Ovary (tissue), 7 donors: ENCODE measurements at regions not wholly inside any gene's neighbourhood (a gene's known extent, or its start where the extent isn't known, plus 50 kb on each side); places are given as distances from the start of the nearest gene placed in this dataset.

Experiments
- DNase-seq, 5 donors: peaks; one replicate each; pipeline ENCODE4 v3.0.0-alpha.2; 2019 to 2020
- H3K27ac ChIP-seq, 2 donors: fragments of 200-600 bp; one replicate each; pipeline versions ENCODE4 v1.5.1 to v1.8.0; 2019 to 2022
- H3K27me3 ChIP-seq: fragments of 200-600 bp; one replicate; pipeline ENCODE4 v1.8.0; 2022
- H3K36me3 ChIP-seq: fragments of 200-600 bp; sonication (generic); one replicate; pipeline ENCODE4 v1.5.1; 2019
- H3K4me1 ChIP-seq: one replicate; pipeline ENCODE4 v1.8.1; 2013; ENCODE audit warnings: mild to moderate bottlenecking, moderate library complexity; ENCODE audit not compliant: insufficient read depth
- H3K4me3 ChIP-seq: fragments of 200-600 bp; sonication (generic); one replicate; pipeline ENCODE4 v1.5.1; 2017
- H3K9me3 ChIP-seq, 2 donors: fragments of 200-600 bp in 1 of 2; sonication (generic) in 1 of 2; one replicate each; pipeline versions ENCODE4 v1.5.1 to v1.8.1; 2013 to 2019; ENCODE audit warnings: mild to moderate bottlenecking in 1 of 2, moderate library complexity in 1 of 2
- CTCF ChIP-seq, 3 donors: fragments of 450-650 bp in 2 of 3; fragments of 200-600 bp in 1 of 3; IDR thresholded peaks; one replicate each; pipeline versions ENCODE4 v1.5.1 to v1.8.0; 2016 to 2022; ENCODE audit warnings: antibody characterized with exemption in 3 of 3, mild to moderate bottlenecking in 1 of 3
- EP300 ChIP-seq: sonication (generic); formaldehyde crosslinking; IDR thresholded peaks from one replicate; pipeline ENCODE4 v1.6.1; 2017; ENCODE audit warnings: antibody characterized with exemption
- POLR2A ChIP-seq: fragments of 450-650 bp; IDR thresholded peaks from one replicate; pipeline ENCODE4 v1.6.1; 2017; ENCODE audit warnings: antibody characterized with exemption, mild to moderate bottlenecking, moderate library complexity
- WGBS, 3 donors: extraction: QIAGEN DNeasy Blood & Tissue Kit in 1 of 3; methylation state at CpG; one replicate each; pipeline versions ENCODE4 v1.1.5 to v1.1.7; 2013 to 2017; 5-methylcytosine and 5-hydroxymethylcytosine counted together
- intact Hi-C, 4 donors: fragments of 100-400 bp; cut with DNase I; formaldehyde crosslinking; loops; one replicate each; pipeline versions ENCODE4 v1.11.0 to v1.15.1; 2022 to 2023
- donor health status: DM: no; HTN: no; CAD: no; lungs with moderate emphysema.
- donor health status: DM: no; HTN: no; CAD: no.
- donor health status: Bipolar disorder and iron deficiency.
- donor health status: DM: no; HTN: no; CAD: no.
- donor health status: DM: yes; HTN: yes; CAD: no.

GRCh38 chr20:48544402-48545339 is 283.1 kb downstream of the PREX1 start:
- no peaks in the 10 kb centered on the region for H3K27me3 ChIP-seq
- intact Hi-C loops: no loop called here
- DNase-seq: no peak
- no peak overlapping the region for H3K4me3 ChIP-seq
- no peaks in the 10 kb centered on the region for H3K9me3 ChIP-seq
- no peak overlapping the region for H3K27ac ChIP-seq
- no peaks in the 10 kb centered on the region for H3K4me1 ChIP-seq
- no peaks in the 10 kb centered on the region for H3K36me3 ChIP-seq
- TF ChIP-seq CTCF (IDR thresholded peaks at IDR 0.05) (no peak), EP300 (no peak), POLR2A (no peak)
- 23 to 40% (median 39%) methylated on average over 6 of the region's 6 CpGs for WGBS, 3 donors

DNA sequence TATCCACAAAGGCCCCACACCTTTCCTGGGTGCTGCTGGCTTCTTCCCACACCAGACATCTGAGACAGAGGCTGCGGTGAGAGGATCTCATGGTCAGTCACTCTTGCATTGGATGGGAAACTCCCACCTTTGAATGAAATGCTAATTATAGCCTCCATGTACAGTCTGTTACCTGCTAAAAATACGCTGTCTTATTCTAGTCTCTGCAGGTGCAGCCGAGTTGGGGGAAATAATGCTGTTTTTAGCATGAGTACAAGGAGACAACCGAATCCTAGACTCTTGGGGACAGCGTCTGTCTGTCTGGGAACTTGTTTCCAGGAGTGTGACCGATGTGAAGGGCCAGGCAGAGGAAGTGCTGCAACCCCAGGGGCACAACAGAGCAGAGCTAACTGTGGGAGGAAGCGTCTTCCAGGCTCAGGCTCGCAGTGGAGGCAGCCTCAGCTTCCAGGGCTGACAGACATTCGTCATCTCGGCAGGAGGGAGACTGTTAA is 286.2 kb downstream of the PREX1 start:
- no peak overlapping the region for H3K27ac ChIP-seq
- intact Hi-C loops: no loop called here
- no peaks in the 10 kb centered on the region for H3K9me3 ChIP-seq
- no peaks in the 10 kb centered on the region for H3K27me3 ChIP-seq
- no peak overlapping the region for H3K4me3 ChIP-seq
- 44 to 58% (median 53%) methylated on average over 10 of the region's 10 CpGs for WGBS, 3 donors
- no peaks in the 10 kb centered on the region for H3K36me3 ChIP-seq
- H3K4me1 ChIP-seq: no peaks in the 10 kb centered on the region
- DNase-seq: no peak
- TF ChIP-seq POLR2A (no peak), CTCF (IDR thresholded peaks at IDR 0.05) (no peak), EP300 (no peak)

DNA sequence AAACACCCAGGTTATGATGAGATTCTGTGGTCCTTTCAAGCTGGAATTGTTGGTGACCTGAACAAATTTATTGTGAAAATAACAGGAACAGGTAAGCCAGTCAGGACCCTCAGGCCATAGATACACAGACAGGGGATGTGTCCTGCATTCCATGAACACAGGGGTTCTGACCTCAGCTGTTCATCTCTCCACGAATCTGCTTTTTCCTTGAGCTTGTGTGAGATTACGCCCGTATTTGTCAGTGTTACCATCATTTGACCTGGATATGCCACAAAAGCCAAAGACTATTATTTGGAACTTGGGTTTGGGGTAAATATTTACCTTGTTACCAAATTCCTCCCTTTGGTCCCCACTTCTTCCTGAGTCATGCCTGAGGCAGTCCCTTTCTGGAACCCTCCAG is 288.9 kb downstream of the PREX1 start:
- intact Hi-C loops: no loop called here
- TF ChIP-seq CTCF (IDR thresholded peaks at IDR 0.05): no peak
- TF ChIP-seq EP300: no peak
- no peak for TF ChIP-seq POLR2A
- H3K9me3 ChIP-seq: no peaks in the 10 kb centered on the region
- H3K27me3 ChIP-seq: no peaks in the 10 kb centered on the region
- 59 to 62% (median 59%) methylated on average over 3 of the region's 3 CpGs for WGBS, 3 donors
- H3K4me3 ChIP-seq: no peak overlapping the region
- no peaks in the 10 kb centered on the region for H3K36me3 ChIP-seq
- no peak overlapping the region for H3K27ac ChIP-seq
- H3K4me1 ChIP-seq: no peaks in the 10 kb centered on the region
- no peak for DNase-seq

DNA sequence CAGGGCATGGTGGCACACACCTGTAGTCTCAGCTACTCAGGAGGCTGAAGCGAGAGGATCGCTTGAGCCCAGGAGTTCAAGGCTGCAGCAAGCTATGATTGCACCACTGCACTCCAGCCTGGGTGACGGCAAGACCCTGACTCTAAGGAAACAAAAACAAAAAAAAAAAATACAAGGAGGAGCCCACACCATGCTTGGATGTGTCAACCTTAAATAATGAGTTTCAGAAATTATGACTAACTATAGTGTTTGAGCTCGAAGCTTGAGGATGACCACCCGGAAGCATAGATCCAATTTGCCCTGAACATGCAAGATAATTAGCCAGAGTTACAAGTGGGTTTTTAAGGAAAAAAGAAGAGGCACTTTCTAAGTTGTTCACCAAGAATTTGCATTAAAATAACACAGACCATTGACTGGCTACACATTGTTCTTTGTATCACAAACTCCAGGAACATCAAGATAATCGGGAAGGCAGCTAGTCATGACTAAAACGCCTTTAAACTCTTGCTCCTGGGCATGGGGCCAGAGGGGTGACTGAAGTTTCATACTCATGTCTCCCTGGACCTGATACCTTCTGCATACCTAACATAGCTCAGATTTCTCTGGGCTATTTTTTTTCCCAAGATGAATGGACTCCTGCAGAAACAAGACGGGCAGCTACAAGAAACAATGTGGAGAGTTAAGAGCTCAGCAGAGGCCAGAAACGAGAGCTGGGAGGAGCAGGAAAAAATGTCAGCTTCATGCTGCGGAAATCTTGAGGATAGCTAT is 289.6 kb downstream of the PREX1 start:
- Histone ChIP-seq H3K9me3 (no peaks in the 10 kb centered on the region), H3K27me3 (no peaks in the 10 kb centered on the region), H3K4me1 (no peaks in the 10 kb centered on the region), H3K36me3 (no peaks in the 10 kb centered on the region), H3K4me3 (no peak overlapping the region), H3K27ac (no peak overlapping the region)
- TF ChIP-seq CTCF (IDR thresholded peaks at IDR 0.05): no peak
- no peak for TF ChIP-seq EP300
- no peak for TF ChIP-seq POLR2A
- peak in 2 of 5 donors; percentile 27 to 67 for DNase-seq
- intact Hi-C loops: no loop called here
- WGBS, 3 donors: 28 to 30% (median 28%) methylated on average over 10 of the region's 10 CpGs
